WTC11 (cell line): ENCODE measurements at regions not wholly inside any gene's neighbourhood (a gene's known extent, or its start where the extent isn't known, plus 50 kb on each side); places are given as distances from the start of the nearest gene placed in this dataset.

Experiments used
- ATAC-seq: fragments of 200-7000 bp; cut with Tn5 transposase; 2 replicates; pipeline ENCODE4 v1.10.0; 2021; ENCODE audit warnings: mild to moderate bottlenecking, moderate library complexity
- CTCF ChIA-PET: fragments of 300-600 bp; sonication (Branson Sonifier 250); formaldehyde crosslinking; loops from one replicate; lab custom pipeline; 2021; ENCODE audit warnings: antibody characterized with exemption; lab: Charles Lee
- POLR2A ChIA-PET: fragments of 350-600 bp; sonication (Branson Sonifier 250); formaldehyde crosslinking; loops from one replicate; lab custom pipeline; 2021; ENCODE audit warnings: antibody characterized with exemption; lab: Charles Lee
- DNase-seq: peaks from one replicate; pipeline ENCODE4 v3.0.0; 2021; ENCODE audit warnings: low spot score
- H3K27ac Mint-ChIP-seq: 2 replicates; pipeline ENCODE4 v1.8.0; 2021; ENCODE audit warnings: mixed read lengths
- H3K27me3 Mint-ChIP-seq: 2 replicates; pipeline ENCODE4 v1.8.0; 2021; ENCODE audit warnings: low read depth, mild to moderate bottlenecking, moderate library complexity, mixed read lengths
- H3K36me3 Mint-ChIP-seq: 2 replicates; pipeline ENCODE4 v1.8.0; 2021; ENCODE audit warnings: mixed read lengths
- H3K4me1 Mint-ChIP-seq: 2 replicates; pipeline ENCODE4 v1.8.0; 2022; ENCODE audit warnings: mixed read lengths
- H3K4me3 Mint-ChIP-seq: 2 replicates; pipeline ENCODE4 v1.8.0; 2021; ENCODE audit warnings: mild to moderate bottlenecking, moderate library complexity, mixed read lengths
- H3K9me3 Mint-ChIP-seq: 2 replicates; pipeline ENCODE4 v1.8.0; 2021; ENCODE audit warnings: mixed read lengths
- CBFB ChIP-seq: sonication (generic); formaldehyde crosslinking; IDR thresholded peaks from 2 replicates; pipeline ENCODE4 v1.8.1; 2022; ENCODE audit warnings: mild to moderate bottlenecking, low read depth, missing genetic modification reagents
- MXD4 ChIP-seq: fragments of 250-450 bp; sonication (Bioruptor Pico); IDR thresholded peaks from 2 replicates; pipeline ENCODE4 v1.8.0; 2021; ENCODE audit warnings: mild to moderate bottlenecking, moderate library complexity, borderline replicate concordance
- OVOL2 ChIP-seq: fragments of 250-450 bp; sonication (Bioruptor Pico); IDR thresholded peaks from 2 replicates; pipeline ENCODE4 v1.9.0; 2021; ENCODE audit warnings: mild to moderate bottlenecking, borderline replicate concordance
- SMAD3 ChIP-seq: sonication (generic); formaldehyde crosslinking; IDR thresholded peaks from 2 replicates; pipeline ENCODE4 v1.8.0; 2022; ENCODE audit warnings: missing genetic modification reagents, mild to moderate bottlenecking, borderline replicate concordance
- TEAD1 ChIP-seq: sonication (generic); formaldehyde crosslinking; IDR thresholded peaks from 2 replicates; pipeline ENCODE4 v1.8.0; 2022; ENCODE audit warnings: mild to moderate bottlenecking, missing genetic modification reagents
- TEAD4 ChIP-seq: sonication (generic); formaldehyde crosslinking; IDR thresholded peaks from 2 replicates; pipeline ENCODE4 v1.8.0; 2022; ENCODE audit warnings: mild to moderate bottlenecking, missing genetic modification reagents
- ZNF121 ChIP-seq: sonication (generic); formaldehyde crosslinking; IDR thresholded peaks from 2 replicates; pipeline ENCODE4 v1.8.0; 2023; ENCODE audit warnings: missing genetic modification reagents
- ZNF671 ChIP-seq: fragments of 250-450 bp; sonication (Bioruptor Pico); IDR thresholded peaks from 2 replicates; pipeline ENCODE4 v1.8.0; 2021; ENCODE audit warnings: mild to moderate bottlenecking
- TF ChIP-seq, protein P1 (sequence below): sonication (generic); formaldehyde crosslinking; IDR thresholded peaks from 2 replicates; pipeline ENCODE4 v1.8.0; 2023; ENCODE audit warnings: missing genetic modification reagents, mild to moderate bottlenecking, borderline replicate concordance
- TF ChIP-seq, protein P2 (sequence below): sonication (generic); formaldehyde crosslinking; IDR thresholded peaks from 2 replicates; pipeline ENCODE4 v1.8.0; 2023; ENCODE audit warnings: mild to moderate bottlenecking, missing genetic modification reagents
- TF ChIP-seq, protein P3 (sequence below): sonication (generic); formaldehyde crosslinking; IDR thresholded peaks from 2 replicates; pipeline ENCODE4 v1.8.1; 2022; ENCODE audit warnings: low read depth, mild to moderate bottlenecking, moderate library complexity, missing genetic modification reagents, borderline replicate concordance
- TF ChIP-seq, protein P4 (sequence below): sonication (generic); formaldehyde crosslinking; IDR thresholded peaks from 2 replicates; pipeline ENCODE4 v1.8.0; 2022; ENCODE audit warnings: missing genetic modification reagents
- TF ChIP-seq, protein P5 (sequence below): sonication (generic); formaldehyde crosslinking; IDR thresholded peaks from 2 replicates; pipeline ENCODE4 v1.8.0; 2022; ENCODE audit warnings: mild to moderate bottlenecking, missing genetic modification reagents
- TF ChIP-seq, protein P6 (sequence below): sonication (generic); formaldehyde crosslinking; IDR thresholded peaks from 2 replicates; pipeline ENCODE4 v1.8.1; 2022; ENCODE audit warnings: mild to moderate bottlenecking, missing genetic modification reagents, moderate library complexity, borderline replicate concordance

DNA sequence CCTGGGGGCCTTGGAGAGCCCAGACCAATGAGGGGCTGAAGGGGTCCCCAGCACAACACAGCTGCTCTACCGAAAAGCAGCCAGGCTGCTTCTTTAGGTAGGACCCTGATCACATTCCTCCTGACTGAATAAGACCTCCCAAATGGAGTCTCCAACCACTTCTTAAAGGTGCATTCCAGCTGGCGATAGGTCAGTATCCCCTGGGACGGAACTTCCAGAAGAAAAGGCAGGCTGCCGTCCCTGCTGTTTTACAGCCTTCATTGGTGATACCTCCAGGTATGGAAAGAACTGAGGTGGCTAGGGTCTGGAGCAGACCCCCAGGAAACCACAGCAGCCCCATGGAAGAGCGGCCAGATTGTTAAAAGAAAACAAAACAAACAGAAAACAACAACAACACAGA lies 340.6 kb downstream of the BTG1 start (continued):
- TF ChIP-seq, protein P1, sequence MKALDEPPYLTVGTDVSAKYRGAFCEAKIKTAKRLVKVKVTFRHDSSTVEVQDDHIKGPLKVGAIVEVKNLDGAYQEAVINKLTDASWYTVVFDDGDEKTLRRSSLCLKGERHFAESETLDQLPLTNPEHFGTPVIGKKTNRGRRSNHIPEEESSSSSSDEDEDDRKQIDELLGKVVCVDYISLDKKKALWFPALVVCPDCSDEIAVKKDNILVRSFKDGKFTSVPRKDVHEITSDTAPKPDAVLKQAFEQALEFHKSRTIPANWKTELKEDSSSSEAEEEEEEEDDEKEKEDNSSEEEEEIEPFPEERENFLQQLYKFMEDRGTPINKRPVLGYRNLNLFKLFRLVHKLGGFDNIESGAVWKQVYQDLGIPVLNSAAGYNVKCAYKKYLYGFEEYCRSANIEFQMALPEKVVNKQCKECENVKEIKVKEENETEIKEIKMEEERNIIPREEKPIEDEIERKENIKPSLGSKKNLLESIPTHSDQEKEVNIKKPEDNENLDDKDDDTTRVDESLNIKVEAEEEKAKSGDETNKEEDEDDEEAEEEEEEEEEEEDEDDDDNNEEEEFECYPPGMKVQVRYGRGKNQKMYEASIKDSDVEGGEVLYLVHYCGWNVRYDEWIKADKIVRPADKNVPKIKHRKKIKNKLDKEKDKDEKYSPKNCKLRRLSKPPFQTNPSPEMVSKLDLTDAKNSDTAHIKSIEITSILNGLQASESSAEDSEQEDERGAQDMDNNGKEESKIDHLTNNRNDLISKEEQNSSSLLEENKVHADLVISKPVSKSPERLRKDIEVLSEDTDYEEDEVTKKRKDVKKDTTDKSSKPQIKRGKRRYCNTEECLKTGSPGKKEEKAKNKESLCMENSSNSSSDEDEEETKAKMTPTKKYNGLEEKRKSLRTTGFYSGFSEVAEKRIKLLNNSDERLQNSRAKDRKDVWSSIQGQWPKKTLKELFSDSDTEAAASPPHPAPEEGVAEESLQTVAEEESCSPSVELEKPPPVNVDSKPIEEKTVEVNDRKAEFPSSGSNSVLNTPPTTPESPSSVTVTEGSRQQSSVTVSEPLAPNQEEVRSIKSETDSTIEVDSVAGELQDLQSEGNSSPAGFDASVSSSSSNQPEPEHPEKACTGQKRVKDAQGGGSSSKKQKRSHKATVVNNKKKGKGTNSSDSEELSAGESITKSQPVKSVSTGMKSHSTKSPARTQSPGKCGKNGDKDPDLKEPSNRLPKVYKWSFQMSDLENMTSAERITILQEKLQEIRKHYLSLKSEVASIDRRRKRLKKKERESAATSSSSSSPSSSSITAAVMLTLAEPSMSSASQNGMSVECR (CRISPR knock-in tag): no peak
- TF ChIP-seq, protein P2, sequence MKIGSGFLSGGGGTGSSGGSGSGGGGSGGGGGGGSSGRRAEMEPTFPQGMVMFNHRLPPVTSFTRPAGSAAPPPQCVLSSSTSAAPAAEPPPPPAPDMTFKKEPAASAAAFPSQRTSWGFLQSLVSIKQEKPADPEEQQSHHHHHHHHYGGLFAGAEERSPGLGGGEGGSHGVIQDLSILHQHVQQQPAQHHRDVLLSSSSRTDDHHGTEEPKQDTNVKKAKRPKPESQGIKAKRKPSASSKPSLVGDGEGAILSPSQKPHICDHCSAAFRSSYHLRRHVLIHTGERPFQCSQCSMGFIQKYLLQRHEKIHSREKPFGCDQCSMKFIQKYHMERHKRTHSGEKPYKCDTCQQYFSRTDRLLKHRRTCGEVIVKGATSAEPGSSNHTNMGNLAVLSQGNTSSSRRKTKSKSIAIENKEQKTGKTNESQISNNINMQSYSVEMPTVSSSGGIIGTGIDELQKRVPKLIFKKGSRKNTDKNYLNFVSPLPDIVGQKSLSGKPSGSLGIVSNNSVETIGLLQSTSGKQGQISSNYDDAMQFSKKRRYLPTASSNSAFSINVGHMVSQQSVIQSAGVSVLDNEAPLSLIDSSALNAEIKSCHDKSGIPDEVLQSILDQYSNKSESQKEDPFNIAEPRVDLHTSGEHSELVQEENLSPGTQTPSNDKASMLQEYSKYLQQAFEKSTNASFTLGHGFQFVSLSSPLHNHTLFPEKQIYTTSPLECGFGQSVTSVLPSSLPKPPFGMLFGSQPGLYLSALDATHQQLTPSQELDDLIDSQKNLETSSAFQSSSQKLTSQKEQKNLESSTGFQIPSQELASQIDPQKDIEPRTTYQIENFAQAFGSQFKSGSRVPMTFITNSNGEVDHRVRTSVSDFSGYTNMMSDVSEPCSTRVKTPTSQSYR (CRISPR knock-in tag): no peak

DNA sequence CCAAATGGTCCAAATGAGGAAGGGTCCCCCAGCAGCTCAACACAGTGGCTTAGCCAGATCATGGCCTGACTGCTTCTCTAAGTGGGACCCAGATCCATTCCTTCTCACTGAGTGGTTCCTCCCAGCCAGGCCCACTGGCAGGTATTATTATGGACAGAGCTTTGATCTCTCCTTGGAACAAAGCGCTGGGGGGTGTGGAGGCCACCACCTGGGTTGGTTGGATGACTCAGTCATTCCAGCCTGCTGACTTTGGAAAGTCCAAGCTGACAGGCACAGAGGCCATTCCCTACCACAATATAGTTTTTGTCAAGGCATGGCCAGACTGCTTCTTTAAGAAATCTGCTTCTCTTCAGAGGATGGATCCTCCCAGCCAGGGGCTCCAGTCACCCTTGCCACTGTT lies 341.1 kb downstream of the BTG1 start:
- no peak for TF ChIP-seq OVOL2
- TF ChIP-seq, protein P3, sequence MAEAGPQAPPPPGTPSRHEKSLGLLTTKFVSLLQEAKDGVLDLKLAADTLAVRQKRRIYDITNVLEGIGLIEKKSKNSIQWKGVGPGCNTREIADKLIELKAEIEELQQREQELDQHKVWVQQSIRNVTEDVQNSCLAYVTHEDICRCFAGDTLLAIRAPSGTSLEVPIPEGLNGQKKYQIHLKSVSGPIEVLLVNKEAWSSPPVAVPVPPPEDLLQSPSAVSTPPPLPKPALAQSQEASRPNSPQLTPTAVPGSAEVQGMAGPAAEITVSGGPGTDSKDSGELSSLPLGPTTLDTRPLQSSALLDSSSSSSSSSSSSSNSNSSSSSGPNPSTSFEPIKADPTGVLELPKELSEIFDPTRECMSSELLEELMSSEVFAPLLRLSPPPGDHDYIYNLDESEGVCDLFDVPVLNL (CRISPR knock-in tag): no peak
- no peak for TF ChIP-seq MXD4
- TF ChIP-seq, protein P4, sequence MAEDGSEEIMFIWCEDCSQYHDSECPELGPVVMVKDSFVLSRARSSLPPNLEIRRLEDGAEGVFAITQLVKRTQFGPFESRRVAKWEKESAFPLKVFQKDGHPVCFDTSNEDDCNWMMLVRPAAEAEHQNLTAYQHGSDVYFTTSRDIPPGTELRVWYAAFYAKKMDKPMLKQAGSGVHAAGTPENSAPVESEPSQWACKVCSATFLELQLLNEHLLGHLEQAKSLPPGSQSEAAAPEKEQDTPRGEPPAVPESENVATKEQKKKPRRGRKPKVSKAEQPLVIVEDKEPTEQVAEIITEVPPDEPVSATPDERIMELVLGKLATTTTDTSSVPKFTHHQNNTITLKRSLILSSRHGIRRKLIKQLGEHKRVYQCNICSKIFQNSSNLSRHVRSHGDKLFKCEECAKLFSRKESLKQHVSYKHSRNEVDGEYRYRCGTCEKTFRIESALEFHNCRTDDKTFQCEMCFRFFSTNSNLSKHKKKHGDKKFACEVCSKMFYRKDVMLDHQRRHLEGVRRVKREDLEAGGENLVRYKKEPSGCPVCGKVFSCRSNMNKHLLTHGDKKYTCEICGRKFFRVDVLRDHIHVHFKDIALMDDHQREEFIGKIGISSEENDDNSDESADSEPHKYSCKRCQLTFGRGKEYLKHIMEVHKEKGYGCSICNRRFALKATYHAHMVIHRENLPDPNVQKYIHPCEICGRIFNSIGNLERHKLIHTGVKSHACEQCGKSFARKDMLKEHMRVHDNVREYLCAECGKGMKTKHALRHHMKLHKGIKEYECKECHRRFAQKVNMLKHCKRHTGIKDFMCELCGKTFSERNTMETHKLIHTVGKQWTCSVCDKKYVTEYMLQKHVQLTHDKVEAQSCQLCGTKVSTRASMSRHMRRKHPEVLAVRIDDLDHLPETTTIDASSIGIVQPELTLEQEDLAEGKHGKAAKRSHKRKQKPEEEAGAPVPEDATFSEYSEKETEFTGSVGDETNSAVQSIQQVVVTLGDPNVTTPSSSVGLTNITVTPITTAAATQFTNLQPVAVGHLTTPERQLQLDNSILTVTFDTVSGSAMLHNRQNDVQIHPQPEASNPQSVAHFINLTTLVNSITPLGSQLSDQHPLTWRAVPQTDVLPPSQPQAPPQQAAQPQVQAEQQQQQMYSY: no peak
- no peak for TF ChIP-seq CBFB (CRISPR knock-in tag)
- TF ChIP-seq, protein P5, sequence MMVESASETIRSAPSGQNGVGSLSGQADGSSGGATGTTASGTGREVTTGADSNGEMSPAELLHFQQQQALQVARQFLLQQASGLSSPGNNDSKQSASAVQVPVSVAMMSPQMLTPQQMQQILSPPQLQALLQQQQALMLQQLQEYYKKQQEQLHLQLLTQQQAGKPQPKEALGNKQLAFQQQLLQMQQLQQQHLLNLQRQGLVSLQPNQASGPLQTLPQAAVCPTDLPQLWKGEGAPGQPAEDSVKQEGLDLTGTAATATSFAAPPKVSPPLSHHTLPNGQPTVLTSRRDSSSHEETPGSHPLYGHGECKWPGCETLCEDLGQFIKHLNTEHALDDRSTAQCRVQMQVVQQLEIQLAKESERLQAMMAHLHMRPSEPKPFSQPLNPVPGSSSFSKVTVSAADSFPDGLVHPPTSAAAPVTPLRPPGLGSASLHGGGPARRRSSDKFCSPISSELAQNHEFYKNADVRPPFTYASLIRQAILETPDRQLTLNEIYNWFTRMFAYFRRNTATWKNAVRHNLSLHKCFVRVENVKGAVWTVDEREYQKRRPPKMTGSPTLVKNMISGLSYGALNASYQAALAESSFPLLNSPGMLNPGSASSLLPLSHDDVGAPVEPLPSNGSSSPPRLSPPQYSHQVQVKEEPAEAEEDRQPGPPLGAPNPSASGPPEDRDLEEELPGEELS: no peak
- no peak for TF ChIP-seq SMAD3
- no peak for TF ChIP-seq TEAD1 (CRISPR knock-in tag)
- TF ChIP-seq ZNF121: no peak
- TF ChIP-seq TEAD4 (CRISPR knock-in tag): no peak
- no peak for TF ChIP-seq ZNF671 (CRISPR knock-in tag)
- TF ChIP-seq, protein P6, sequence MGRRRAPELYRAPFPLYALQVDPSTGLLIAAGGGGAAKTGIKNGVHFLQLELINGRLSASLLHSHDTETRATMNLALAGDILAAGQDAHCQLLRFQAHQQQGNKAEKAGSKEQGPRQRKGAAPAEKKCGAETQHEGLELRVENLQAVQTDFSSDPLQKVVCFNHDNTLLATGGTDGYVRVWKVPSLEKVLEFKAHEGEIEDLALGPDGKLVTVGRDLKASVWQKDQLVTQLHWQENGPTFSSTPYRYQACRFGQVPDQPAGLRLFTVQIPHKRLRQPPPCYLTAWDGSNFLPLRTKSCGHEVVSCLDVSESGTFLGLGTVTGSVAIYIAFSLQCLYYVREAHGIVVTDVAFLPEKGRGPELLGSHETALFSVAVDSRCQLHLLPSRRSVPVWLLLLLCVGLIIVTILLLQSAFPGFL: no peak
- TF ChIP-seq, all 79 proteins: peak for 0
- peaks cover 44% of the 10 kb centered on the region for H3K9me3 Mint-ChIP-seq
- no peak overlapping the region for H3K4me3 Mint-ChIP-seq
- H3K27ac Mint-ChIP-seq: no peak overlapping the region
- H3K4me1 Mint-ChIP-seq: no peaks in the 10 kb centered on the region
- ChIA-PET POLR2A (no interaction called here), CTCF (no interaction called here)
- no peaks in the 10 kb centered on the region for H3K27me3 Mint-ChIP-seq
- DNase-seq (no peak), ATAC-seq (no peak)
- H3K36me3 Mint-ChIP-seq: peaks cover 25% of the 10 kb centered on the region
